ENCODE measurements at regions not wholly inside any gene's neighbourhood (a gene's known extent, or its start where the extent isn't known, plus 50 kb on each side); places are given as distances from the start of the nearest gene placed in this dataset.

- no peak for TF ChIP-seq CTCF (conservative IDR thresholded peaks at IDR 0.05)
- TF ChIP-seq EZH2 (IDR thresholded peaks at IDR 0.05; ENCODE audit: low read depth), result no peak
These were observed 153.8 kb downstream of the TTC32 start for GRCh38 chr2:19748073-19748375.
